ENCODE measurements at regions not wholly inside any gene's neighbourhood (a gene's known extent, or its start where the extent isn't known, plus 50 kb on each side); places are given as distances from the start of the nearest gene placed in this dataset.
"Not testable (repeated sequence)": the region's sequence is repeated elsewhere in the genome, so short reads cannot be mapped to it uniquely, and the experiment has no call there.

DNA sequence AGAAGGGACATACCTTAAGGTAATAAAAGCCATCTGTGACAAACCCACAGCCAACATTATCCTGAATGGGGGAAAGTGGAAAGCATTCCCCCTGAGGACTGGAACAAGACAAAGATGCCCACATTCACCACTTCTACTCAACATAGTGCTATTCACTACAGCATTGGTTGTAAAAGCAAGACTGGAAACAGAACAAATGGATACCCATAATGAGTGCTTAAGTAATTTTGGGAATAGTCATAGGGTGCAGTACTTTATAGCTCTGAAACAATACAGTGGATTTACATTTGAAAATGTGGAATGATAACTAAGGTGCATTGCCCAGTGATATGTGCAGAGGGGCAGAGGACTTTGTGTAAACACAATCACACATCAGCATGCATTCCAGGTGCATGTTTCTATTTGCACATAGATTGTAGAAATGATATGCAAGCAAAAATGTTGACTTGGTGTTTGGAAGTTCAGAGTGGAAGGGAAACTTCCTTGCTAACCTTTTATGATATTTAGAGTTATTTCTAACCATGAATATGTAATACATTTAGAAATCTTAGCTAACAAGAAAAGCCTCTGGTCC lies 112.3 kb downstream of the IGLL1 start:
- no peak overlapping the region for H3K4me3 ChIP-seq (replicated peaks in 1 of 3; ENCODE audit: low read depth in 2 of 3, low read length in 3 of 3)
- H3K9me3 Mint-ChIP-seq: no peaks in the 10 kb centered on the region
- H3K4me1 ChIP-seq (ENCODE audit: control insufficient read depth in 1 of 2, insufficient read depth in 2 of 2, low read length in 2 of 2): no peaks in the 10 kb centered on the region
- H3K27ac Mint-ChIP-seq: no peak overlapping the region
- no peaks in the 10 kb centered on the region for H3K9me3 ChIP-seq (replicated peaks in 1 of 2; ENCODE audit: control insufficient read depth in 1 of 2, insufficient read depth in 1 of 2, low read length in 2 of 2)
- H3K27me3 ChIP-seq (ENCODE audit: control insufficient read depth in 2 of 2, insufficient read depth in 2 of 2, low read length in 2 of 2): no peaks in the 10 kb centered on the region
- H3K27ac ChIP-seq (ENCODE audit: low read depth in 1 of 2, low read length in 2 of 2): no peak overlapping the region
- no peak overlapping the region for H3K9ac ChIP-seq (ENCODE audit: insufficient read depth, low read length, poor library complexity, severe bottlenecking)
- no peak overlapping the region for H3K4me3 Mint-ChIP-seq
- no peak for DNase-seq
- H2AFZ ChIP-seq (ENCODE audit: insufficient read depth, low read depth, low read length, poor library complexity, severe bottlenecking): no peak overlapping the region
- TF ChIP-seq, protein P1, sequence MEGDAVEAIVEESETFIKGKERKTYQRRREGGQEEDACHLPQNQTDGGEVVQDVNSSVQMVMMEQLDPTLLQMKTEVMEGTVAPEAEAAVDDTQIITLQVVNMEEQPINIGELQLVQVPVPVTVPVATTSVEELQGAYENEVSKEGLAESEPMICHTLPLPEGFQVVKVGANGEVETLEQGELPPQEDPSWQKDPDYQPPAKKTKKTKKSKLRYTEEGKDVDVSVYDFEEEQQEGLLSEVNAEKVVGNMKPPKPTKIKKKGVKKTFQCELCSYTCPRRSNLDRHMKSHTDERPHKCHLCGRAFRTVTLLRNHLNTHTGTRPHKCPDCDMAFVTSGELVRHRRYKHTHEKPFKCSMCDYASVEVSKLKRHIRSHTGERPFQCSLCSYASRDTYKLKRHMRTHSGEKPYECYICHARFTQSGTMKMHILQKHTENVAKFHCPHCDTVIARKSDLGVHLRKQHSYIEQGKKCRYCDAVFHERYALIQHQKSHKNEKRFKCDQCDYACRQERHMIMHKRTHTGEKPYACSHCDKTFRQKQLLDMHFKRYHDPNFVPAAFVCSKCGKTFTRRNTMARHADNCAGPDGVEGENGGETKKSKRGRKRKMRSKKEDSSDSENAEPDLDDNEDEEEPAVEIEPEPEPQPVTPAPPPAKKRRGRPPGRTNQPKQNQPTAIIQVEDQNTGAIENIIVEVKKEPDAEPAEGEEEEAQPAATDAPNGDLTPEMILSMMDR (IDR thresholded peaks at IDR 0.05): no peak
- H3K79me2 ChIP-seq (ENCODE audit: insufficient read depth, low read length): no peaks in the 10 kb centered on the region
- H3K27me3 Mint-ChIP-seq (ENCODE audit: low read depth in 3 of 3): peaks cover 0 to 3% (median 0%) of the 10 kb centered on the region in 3 donors
- H4K20me1 ChIP-seq (ENCODE audit: insufficient read depth, low read length): no peaks in the 10 kb centered on the region
- intact Hi-C loops (cut with micrococcal nuclease): no loop called here
- no peaks in the 10 kb centered on the region for H3K36me3 Mint-ChIP-seq
- H3K4me1 Mint-ChIP-seq: no peaks in the 10 kb centered on the region
- no peaks in the 10 kb centered on the region for H3K36me3 ChIP-seq (replicated peaks in 1 of 2; ENCODE audit: control insufficient read depth in 1 of 2, insufficient read depth in 2 of 2, low read length in 2 of 2)
- H3K4me2 ChIP-seq (replicated peaks; ENCODE audit: extremely low read depth, low read length, poor library complexity, severe bottlenecking): no peak overlapping the region

DNA sequence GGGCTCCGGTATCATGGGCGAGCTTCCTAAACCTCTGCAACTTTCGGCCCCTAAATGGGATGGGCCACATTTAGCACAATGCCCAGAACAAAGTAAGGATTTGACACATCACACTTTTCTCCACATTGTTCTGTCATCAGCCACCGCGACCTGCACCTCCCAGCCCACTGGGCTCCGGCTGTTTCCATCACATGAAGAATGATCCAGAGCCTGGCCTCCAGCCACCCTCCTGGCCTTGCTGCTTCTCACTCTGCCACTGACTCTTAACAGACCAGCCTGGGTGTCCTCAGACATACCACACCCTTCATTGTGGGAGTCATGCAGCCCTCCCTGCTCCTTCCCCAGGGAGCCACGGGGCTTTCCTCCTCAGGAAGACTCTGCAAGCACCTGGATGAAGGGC lies 113.7 kb downstream of the IGLL1 start:
- H3K9ac ChIP-seq (ENCODE audit: insufficient read depth, low read length, poor library complexity, severe bottlenecking): no peak overlapping the region
- no peak overlapping the region for H2AFZ ChIP-seq (ENCODE audit: insufficient read depth, low read depth, low read length, poor library complexity, severe bottlenecking)
- no peak overlapping the region for H3K4me3 ChIP-seq (replicated peaks in 1 of 3; ENCODE audit: low read depth in 2 of 3, low read length in 3 of 3)
- H3K36me3 ChIP-seq (replicated peaks in 1 of 2; ENCODE audit: control insufficient read depth in 1 of 2, insufficient read depth in 2 of 2, low read length in 2 of 2): no peaks in the 10 kb centered on the region
- H3K4me1 ChIP-seq (ENCODE audit: control insufficient read depth in 1 of 2, insufficient read depth in 2 of 2, low read length in 2 of 2): no peaks in the 10 kb centered on the region
- H3K9me3 Mint-ChIP-seq: no peaks in the 10 kb centered on the region
- WGBS (ENCODE audit: insufficient coverage): 96% methylated on average over 7 of the region's 7 CpGs
- no peaks in the 10 kb centered on the region for H3K9me3 ChIP-seq (replicated peaks in 1 of 2; ENCODE audit: control insufficient read depth in 1 of 2, insufficient read depth in 1 of 2, low read length in 2 of 2)
- peaks cover 3 to 4% (median 4%) of the 10 kb centered on the region in 3 donors for H3K27me3 Mint-ChIP-seq (ENCODE audit: low read depth in 3 of 3)
- TF ChIP-seq, protein P1 (IDR thresholded peaks at IDR 0.05): no peak
- DNase-seq: no peak
- intact Hi-C loops (cut with micrococcal nuclease): no loop called here
- H3K36me3 Mint-ChIP-seq: no peaks in the 10 kb centered on the region
- no peaks in the 10 kb centered on the region for H3K4me1 Mint-ChIP-seq
- no peaks in the 10 kb centered on the region for H3K27me3 ChIP-seq (ENCODE audit: control insufficient read depth in 2 of 2, insufficient read depth in 2 of 2, low read length in 2 of 2)
- no peak overlapping the region for H3K4me2 ChIP-seq (replicated peaks; ENCODE audit: extremely low read depth, low read length, poor library complexity, severe bottlenecking)
- no peaks in the 10 kb centered on the region for H4K20me1 ChIP-seq (ENCODE audit: insufficient read depth, low read length)
- no peak overlapping the region for H3K27ac ChIP-seq (ENCODE audit: low read depth in 1 of 2, low read length in 2 of 2)
- no peaks in the 10 kb centered on the region for H3K79me2 ChIP-seq (ENCODE audit: insufficient read depth, low read length)
- no peak overlapping the region for H3K27ac Mint-ChIP-seq
- no peak overlapping the region for H3K4me3 Mint-ChIP-seq

DNA sequence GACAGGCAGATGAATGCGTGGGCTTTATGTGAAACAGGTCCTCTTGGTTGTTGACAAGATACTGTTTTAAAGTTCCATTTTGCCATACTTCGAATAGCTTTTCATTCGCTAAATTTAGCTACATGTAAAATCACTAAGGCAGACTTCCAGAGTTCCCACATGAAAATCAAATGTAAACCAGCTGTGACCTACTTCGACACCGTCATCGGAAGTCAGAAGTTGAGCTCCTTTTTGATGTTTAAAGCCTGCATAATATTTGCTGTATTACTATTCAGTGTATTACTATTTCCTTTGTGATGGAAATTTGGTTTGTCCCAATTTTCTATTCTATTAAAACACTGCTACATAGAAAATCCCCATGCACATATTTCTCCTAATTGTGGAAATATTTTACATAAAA lies 115.3 kb downstream of the IGLL1 start:
- H3K36me3 Mint-ChIP-seq; H3K4me2 ChIP-seq (replicated peaks; ENCODE audit: extremely low read depth, low read length, poor library complexity, severe bottlenecking); DNase-seq; H3K4me1 ChIP-seq (ENCODE audit: control insufficient read depth in 1 of 2, insufficient read depth in 2 of 2, low read length in 2 of 2); H3K4me1 Mint-ChIP-seq; H3K27ac Mint-ChIP-seq; intact Hi-C loops (cut with micrococcal nuclease); H3K4me3 Mint-ChIP-seq; H3K27ac ChIP-seq (ENCODE audit: low read depth in 1 of 2, low read length in 2 of 2); H3K9ac ChIP-seq (ENCODE audit: insufficient read depth, low read length, poor library complexity, severe bottlenecking); H4K20me1 ChIP-seq (ENCODE audit: insufficient read depth, low read length); H3K4me3 ChIP-seq (replicated peaks in 1 of 3; ENCODE audit: low read depth in 2 of 3, low read length in 3 of 3); H2AFZ ChIP-seq (ENCODE audit: insufficient read depth, low read depth, low read length, poor library complexity, severe bottlenecking); H3K79me2 ChIP-seq (ENCODE audit: insufficient read depth, low read length); H3K36me3 ChIP-seq (replicated peaks in 1 of 2; ENCODE audit: control insufficient read depth in 1 of 2, insufficient read depth in 2 of 2, low read length in 2 of 2); H3K27me3 ChIP-seq (ENCODE audit: control insufficient read depth in 2 of 2, insufficient read depth in 2 of 2, low read length in 2 of 2); H3K9me3 Mint-ChIP-seq; H3K9me3 ChIP-seq (replicated peaks in 1 of 2; ENCODE audit: control insufficient read depth in 1 of 2, insufficient read depth in 1 of 2, low read length in 2 of 2): not testable (repeated sequence)
- 100% methylated on average over 2 of the region's 6 CpGs for WGBS (ENCODE audit: insufficient coverage)
- peaks cover 3 to 11% (median 6%) of the 10 kb centered on the region in 3 donors for H3K27me3 Mint-ChIP-seq (ENCODE audit: low read depth in 3 of 3)
